ENCODE measurements at regions not wholly inside any gene's neighbourhood (a gene's known extent, or its start where the extent isn't known, plus 50 kb on each side); places are given as distances from the start of the nearest gene placed in this dataset.

- TF ChIP-seq CTCF (IDR thresholded peaks at IDR 0.05) (no peak), POLR2A (IDR thresholded peaks at IDR 0.05) (no peak)
Observed at GRCh38 chr11:111176603-111177002, 68.9 kb upstream of the POU2AF2 start.
